Left kidney (tissue), 1 donor: ENCODE measurements at regions not wholly inside any gene's neighbourhood (a gene's known extent, or its start where the extent isn't known, plus 50 kb on each side); places are given as distances from the start of the nearest gene placed in this dataset.
A peak's percentile ranks its signal among the peaks of the same experiment; 100 is the strongest.
"Not testable (repeated sequence)": the region's sequence is repeated elsewhere in the genome, so short reads cannot be mapped to it uniquely, and the experiment has no call there.

Experiments
- DNase-seq: peaks from one replicate; pipeline ENCODE4 v3.0.0-alpha.2; 2013

GRCh38 chr15:84094720-84095119 lies 140.9 kb upstream of the GOLGA6L4 start:
- not testable (repeated sequence) for DNase-seq

- not testable (repeated sequence) for DNase-seq
These were observed 138.5 kb upstream of the GOLGA6L4 start for GRCh38 chr15:84097053-84097452.

- no peak for DNase-seq
These were observed 137.0 kb upstream of the GOLGA6L4 start for GRCh38 chr15:84098604-84099003.

- peak; percentile 30 for DNase-seq
These were observed 136.4 kb upstream of the GOLGA6L4 start for GRCh38 chr15:84099181-84099580.

GRCh38 chr15:84103345-84103744 lies 132.2 kb upstream of the GOLGA6L4 start:
- DNase-seq, result no peak

- DNase-seq, result no peak
These were observed 130.7 kb upstream of the GOLGA6L4 start for GRCh38 chr15:84104853-84105252.

- DNase-seq, result no peak
These were observed 126.8 kb upstream of the GOLGA6L4 start for GRCh38 chr15:84108728-84109127.

- DNase-seq, result no peak
These were observed 124.0 kb upstream of the GOLGA6L4 start for GRCh38 chr15:84111575-84111974.

- no peak for DNase-seq
These were observed 123.5 kb upstream of the GOLGA6L4 start for GRCh38 chr15:84112025-84112424.

- DNase-seq, result no peak
These were observed 121.7 kb upstream of the GOLGA6L4 start for GRCh38 chr15:84113919-84114318.

- not testable (repeated sequence) for DNase-seq
These were observed 120.9 kb upstream of the GOLGA6L4 start for GRCh38 chr15:84114680-84115079.

- not testable (repeated sequence) for DNase-seq
These were observed 116.2 kb upstream of the GOLGA6L4 start for GRCh38 chr15:84119351-84119750.

GRCh38 chr15:84120903-84121302 lies 114.7 kb upstream of the GOLGA6L4 start:
- not testable (repeated sequence) for DNase-seq

- not testable (repeated sequence) for DNase-seq
These were observed 106.9 kb upstream of the GOLGA6L4 start for GRCh38 chr15:84128706-84129105.

GRCh38 chr15:84130098-84130831 lies 105.3 kb upstream of the GOLGA6L4 start:
- DNase-seq, result not testable (repeated sequence)

- not testable (repeated sequence) for DNase-seq
These were observed 99.6 kb upstream of the GOLGA6L4 start for GRCh38 chr15:84135931-84136456.

- peak; percentile 87 for DNase-seq
These were observed 92.7 kb upstream of the GOLGA6L4 start for GRCh38 chr15:84142888-84143337.

- no peak for DNase-seq
These were observed 91.7 kb upstream of the GOLGA6L4 start for GRCh38 chr15:84143753-84144314.

- DNase-seq, result not testable (repeated sequence)
These were observed 90.6 kb upstream of the GOLGA6L4 start for GRCh38 chr15:84144946-84145345.

GRCh38 chr15:84146299-84146698 lies 89.3 kb upstream of the GOLGA6L4 start:
- not testable (repeated sequence) for DNase-seq

GRCh38 chr15:84147307-84147706 lies 88.3 kb upstream of the GOLGA6L4 start:
- not testable (repeated sequence) for DNase-seq

- DNase-seq, result peak; percentile 74
These were observed 84.2 kb upstream of the GOLGA6L4 start for GRCh38 chr15:84151205-84151931.
